Neural cell (in vitro differentiated cells): ENCODE measurements at regions not wholly inside any gene's neighbourhood (a gene's known extent, or its start where the extent isn't known, plus 50 kb on each side); places are given as distances from the start of the nearest gene placed in this dataset.

Experiments used
- EZH2 ChIP-seq: fragments of 200-600, 300-800 bp; shearing (Covaris generic), sonication (generic); IDR thresholded peaks from 2 replicates; pipeline ENCODE4 v1.6.1; 2014; ENCODE audit warnings: antibody characterized with exemption, low read length, borderline replicate concordance, mild to moderate bottlenecking; ENCODE audit not compliant: insufficient read depth, poor library complexity, severe bottlenecking
- POLR2AphosphoS5 ChIP-seq: IDR thresholded peaks from 2 replicates; pipeline ENCODE4 v1.6.1; 2012
- SMC3 ChIP-seq: fragments of 450-650 bp; conservative IDR thresholded peaks from 2 replicates; pipeline ENCODE4 v1.6.1; 2014; ENCODE audit warnings: antibody characterized with exemption, mild to moderate bottlenecking, moderate library complexity; ENCODE audit not compliant: poor library complexity
- TF ChIP-seq, protein P1 (sequence below): fragments of 450-650 bp; IDR thresholded peaks from 2 replicates; pipeline ENCODE4 v1.5.1; 2014; ENCODE audit warnings: antibody characterized with exemption, mild to moderate bottlenecking, moderate library complexity; ENCODE audit not compliant: poor library complexity, severe bottlenecking
- TF ChIP-seq, protein P2 (sequence below): IDR thresholded peaks from 2 replicates; pipeline ENCODE4 v1.6.1; 2012; ENCODE audit warnings: borderline replicate concordance

DNA sequence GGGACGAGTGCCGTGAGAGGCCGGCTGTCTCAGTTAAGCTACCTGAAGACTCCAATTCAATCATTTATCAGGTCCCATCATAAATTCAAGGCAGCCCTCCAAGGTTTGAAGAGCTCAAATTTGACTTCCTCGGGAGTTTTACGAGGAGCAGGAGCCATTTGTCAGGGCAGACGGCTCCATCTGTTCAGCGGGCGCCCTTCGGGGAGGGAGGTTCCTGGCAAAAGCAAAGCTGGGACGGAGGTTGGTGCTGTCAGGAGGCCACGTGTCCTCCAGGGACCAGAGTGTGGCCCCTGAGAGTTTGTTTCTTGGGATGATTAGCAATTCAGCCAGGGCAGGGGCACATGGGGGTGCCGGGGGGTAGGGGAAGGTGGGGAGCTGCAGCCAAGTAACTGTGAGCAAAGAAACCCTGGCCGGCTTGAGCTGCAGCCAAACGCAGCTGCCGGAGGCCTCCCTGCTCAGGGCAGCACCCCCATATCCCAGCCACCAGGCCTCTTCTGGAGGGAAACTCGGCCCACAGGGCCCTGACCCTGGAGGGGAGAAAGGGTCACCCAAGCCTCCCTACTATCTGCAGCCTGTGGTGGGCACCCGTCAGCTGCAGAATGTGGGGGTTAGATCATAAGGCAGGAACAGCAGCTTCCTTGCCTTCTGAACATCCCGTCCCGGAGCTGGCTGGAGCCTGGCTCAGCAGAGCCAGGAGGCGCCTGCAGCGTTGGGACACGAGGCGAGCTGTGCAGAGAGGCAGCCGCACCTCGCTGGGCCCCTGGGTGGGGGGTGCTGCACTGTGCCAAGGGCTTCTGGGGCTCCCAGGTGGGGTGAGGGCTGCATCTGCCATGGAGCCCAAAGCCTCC lies 63.6 kb upstream of the GATA5 start:
- TF ChIP-seq, protein P1, sequence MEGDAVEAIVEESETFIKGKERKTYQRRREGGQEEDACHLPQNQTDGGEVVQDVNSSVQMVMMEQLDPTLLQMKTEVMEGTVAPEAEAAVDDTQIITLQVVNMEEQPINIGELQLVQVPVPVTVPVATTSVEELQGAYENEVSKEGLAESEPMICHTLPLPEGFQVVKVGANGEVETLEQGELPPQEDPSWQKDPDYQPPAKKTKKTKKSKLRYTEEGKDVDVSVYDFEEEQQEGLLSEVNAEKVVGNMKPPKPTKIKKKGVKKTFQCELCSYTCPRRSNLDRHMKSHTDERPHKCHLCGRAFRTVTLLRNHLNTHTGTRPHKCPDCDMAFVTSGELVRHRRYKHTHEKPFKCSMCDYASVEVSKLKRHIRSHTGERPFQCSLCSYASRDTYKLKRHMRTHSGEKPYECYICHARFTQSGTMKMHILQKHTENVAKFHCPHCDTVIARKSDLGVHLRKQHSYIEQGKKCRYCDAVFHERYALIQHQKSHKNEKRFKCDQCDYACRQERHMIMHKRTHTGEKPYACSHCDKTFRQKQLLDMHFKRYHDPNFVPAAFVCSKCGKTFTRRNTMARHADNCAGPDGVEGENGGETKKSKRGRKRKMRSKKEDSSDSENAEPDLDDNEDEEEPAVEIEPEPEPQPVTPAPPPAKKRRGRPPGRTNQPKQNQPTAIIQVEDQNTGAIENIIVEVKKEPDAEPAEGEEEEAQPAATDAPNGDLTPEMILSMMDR: no peak
- no peak for TF ChIP-seq POLR2AphosphoS5
- TF ChIP-seq SMC3: no peak
- TF ChIP-seq EZH2: no peak
- TF ChIP-seq, protein P2, sequence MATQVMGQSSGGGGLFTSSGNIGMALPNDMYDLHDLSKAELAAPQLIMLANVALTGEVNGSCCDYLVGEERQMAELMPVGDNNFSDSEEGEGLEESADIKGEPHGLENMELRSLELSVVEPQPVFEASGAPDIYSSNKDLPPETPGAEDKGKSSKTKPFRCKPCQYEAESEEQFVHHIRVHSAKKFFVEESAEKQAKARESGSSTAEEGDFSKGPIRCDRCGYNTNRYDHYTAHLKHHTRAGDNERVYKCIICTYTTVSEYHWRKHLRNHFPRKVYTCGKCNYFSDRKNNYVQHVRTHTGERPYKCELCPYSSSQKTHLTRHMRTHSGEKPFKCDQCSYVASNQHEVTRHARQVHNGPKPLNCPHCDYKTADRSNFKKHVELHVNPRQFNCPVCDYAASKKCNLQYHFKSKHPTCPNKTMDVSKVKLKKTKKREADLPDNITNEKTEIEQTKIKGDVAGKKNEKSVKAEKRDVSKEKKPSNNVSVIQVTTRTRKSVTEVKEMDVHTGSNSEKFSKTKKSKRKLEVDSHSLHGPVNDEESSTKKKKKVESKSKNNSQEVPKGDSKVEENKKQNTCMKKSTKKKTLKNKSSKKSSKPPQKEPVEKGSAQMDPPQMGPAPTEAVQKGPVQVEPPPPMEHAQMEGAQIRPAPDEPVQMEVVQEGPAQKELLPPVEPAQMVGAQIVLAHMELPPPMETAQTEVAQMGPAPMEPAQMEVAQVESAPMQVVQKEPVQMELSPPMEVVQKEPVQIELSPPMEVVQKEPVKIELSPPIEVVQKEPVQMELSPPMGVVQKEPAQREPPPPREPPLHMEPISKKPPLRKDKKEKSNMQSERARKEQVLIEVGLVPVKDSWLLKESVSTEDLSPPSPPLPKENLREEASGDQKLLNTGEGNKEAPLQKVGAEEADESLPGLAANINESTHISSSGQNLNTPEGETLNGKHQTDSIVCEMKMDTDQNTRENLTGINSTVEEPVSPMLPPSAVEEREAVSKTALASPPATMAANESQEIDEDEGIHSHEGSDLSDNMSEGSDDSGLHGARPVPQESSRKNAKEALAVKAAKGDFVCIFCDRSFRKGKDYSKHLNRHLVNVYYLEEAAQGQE: no peak
